Uterus (tissue), 2 donors: ENCODE measurements at regions not wholly inside any gene's neighbourhood (a gene's known extent, or its start where the extent isn't known, plus 50 kb on each side); places are given as distances from the start of the nearest gene placed in this dataset.

ENCODE experiments used
- POLR2A ChIP-seq, 2 donors: fragments of 450-650 bp; IDR thresholded peaks; one replicate each; pipeline ENCODE4 v1.6.1; 2016; ENCODE audit warnings: antibody characterized with exemption in 2 of 2, mild to moderate bottlenecking in 1 of 2, moderate library complexity in 1 of 2
- TF ChIP-seq, protein P1 (sequence below), 4 experiments: fragments of 200-600 bp in 2 of 4; fragments of 450-650 bp in 2 of 4; sonication (generic) in 2 of 4; IDR thresholded peaks; one replicate each; pipeline ENCODE4 v1.5.1; 2016 to 2019; ENCODE audit warnings: antibody characterized with exemption in 4 of 4, mild to moderate bottlenecking in 2 of 4, moderate library complexity in 1 of 4

DNA sequence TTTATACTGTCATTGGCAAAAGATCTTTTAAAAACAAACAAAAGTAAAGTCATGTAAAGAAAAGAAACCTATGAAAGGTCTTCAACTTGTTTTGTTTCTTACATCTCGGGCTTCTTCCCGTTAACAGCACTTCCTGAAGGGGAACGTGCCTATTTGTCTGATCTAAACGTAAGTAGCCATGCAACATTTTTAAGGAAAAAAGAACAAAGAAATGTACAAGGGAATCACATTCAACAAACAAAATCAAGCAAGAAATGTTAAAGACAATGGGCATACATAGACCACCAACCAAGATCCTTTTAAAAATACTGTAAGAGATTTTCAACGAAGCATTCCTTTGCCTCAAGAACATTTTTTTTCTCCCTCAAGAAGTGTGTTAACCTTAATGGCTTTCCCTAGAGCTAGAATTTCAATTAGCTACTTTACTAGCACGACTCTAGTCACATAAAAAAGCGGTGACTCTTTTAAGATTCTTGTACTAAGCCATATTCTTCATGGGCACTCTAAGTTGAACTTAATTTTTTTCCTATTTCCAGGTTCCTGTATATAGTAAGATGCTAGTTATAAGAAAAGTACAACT lies 112.0 kb upstream of the TTC29 start:
- TF ChIP-seq, protein P1, sequence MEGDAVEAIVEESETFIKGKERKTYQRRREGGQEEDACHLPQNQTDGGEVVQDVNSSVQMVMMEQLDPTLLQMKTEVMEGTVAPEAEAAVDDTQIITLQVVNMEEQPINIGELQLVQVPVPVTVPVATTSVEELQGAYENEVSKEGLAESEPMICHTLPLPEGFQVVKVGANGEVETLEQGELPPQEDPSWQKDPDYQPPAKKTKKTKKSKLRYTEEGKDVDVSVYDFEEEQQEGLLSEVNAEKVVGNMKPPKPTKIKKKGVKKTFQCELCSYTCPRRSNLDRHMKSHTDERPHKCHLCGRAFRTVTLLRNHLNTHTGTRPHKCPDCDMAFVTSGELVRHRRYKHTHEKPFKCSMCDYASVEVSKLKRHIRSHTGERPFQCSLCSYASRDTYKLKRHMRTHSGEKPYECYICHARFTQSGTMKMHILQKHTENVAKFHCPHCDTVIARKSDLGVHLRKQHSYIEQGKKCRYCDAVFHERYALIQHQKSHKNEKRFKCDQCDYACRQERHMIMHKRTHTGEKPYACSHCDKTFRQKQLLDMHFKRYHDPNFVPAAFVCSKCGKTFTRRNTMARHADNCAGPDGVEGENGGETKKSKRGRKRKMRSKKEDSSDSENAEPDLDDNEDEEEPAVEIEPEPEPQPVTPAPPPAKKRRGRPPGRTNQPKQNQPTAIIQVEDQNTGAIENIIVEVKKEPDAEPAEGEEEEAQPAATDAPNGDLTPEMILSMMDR (IDR thresholded peaks at IDR 0.05): no peak
- no peak for TF ChIP-seq POLR2A (IDR thresholded peaks at IDR 0.05)
